CD8-positive, alpha-beta memory T cell (primary cell): ENCODE measurements at regions not wholly inside any gene's neighbourhood (a gene's known extent, or its start where the extent isn't known, plus 50 kb on each side); places are given as distances from the start of the nearest gene placed in this dataset.

ENCODE experiments used
- CTCF ChIA-PET: fragments of 350-600 bp; sonication (Branson Sonifier 250); formaldehyde crosslinking; loops from one replicate; lab custom pipeline; 2021; ENCODE audit warnings: antibody characterized with exemption; lab: Charles Lee
- POLR2A ChIA-PET: fragments of 350-600 bp; sonication (Branson Sonifier 250); formaldehyde crosslinking; loops from one replicate; lab custom pipeline; 2021; ENCODE audit warnings: antibody characterized with exemption; lab: Charles Lee
- DNase-seq, 5 donors: peaks; one replicate each; pipeline versions ENCODE4 v3.0.0 to v3.0.0-alpha.2; 2020 to 2022; ENCODE audit warnings: mixed read lengths in 1 of 5
- H3K27ac ChIP-seq: one replicate; pipeline ENCODE4 v1.7.0; 2013; ENCODE audit warnings: low read depth, mild to moderate bottlenecking, low read length, moderate library complexity
- H3K27me3 ChIP-seq: 2 replicates; pipeline ENCODE4 v1.7.0; 2013; ENCODE audit warnings: low read length, mild to moderate bottlenecking; ENCODE audit not compliant: insufficient read depth, poor library complexity, severe bottlenecking
- H3K36me3 ChIP-seq: 2 replicates; pipeline ENCODE4 v1.7.0; 2013; ENCODE audit warnings: mild to moderate bottlenecking, low read length, moderate library complexity; ENCODE audit not compliant: insufficient read depth
- H3K4me1 ChIP-seq: 2 replicates; pipeline ENCODE4 v1.7.0; 2013; ENCODE audit warnings: mild to moderate bottlenecking, low read length, moderate library complexity; ENCODE audit not compliant: insufficient read depth
- H3K4me3 ChIP-seq: 2 replicates; pipeline ENCODE4 v1.7.0; 2013; ENCODE audit warnings: mild to moderate bottlenecking, low read length
- H3K9me3 ChIP-seq: 2 replicates; pipeline ENCODE4 v1.7.0; 2013; ENCODE audit warnings: mild to moderate bottlenecking, low read length
- H3K27ac Mint-ChIP-seq, 8 donors: one replicate each; pipeline ENCODE4 v1.8.0; 2020 to 2021; ENCODE audit warnings: mixed read lengths in 8 of 8, mild to moderate bottlenecking in 6 of 8, inconsistent platforms in 3 of 8, moderate library complexity in 3 of 8
- H3K27me3 Mint-ChIP-seq, 2 donors: one replicate each; pipeline ENCODE4 v1.8.0; 2020 to 2021; ENCODE audit warnings: mixed read lengths in 2 of 2, mild to moderate bottlenecking in 1 of 2, moderate library complexity in 1 of 2
- H3K36me3 Mint-ChIP-seq, 3 donors: one replicate each; pipeline ENCODE4 v1.8.0; 2020 to 2021; ENCODE audit warnings: mixed read lengths in 3 of 3, inconsistent platforms in 1 of 3, mild to moderate bottlenecking in 1 of 3
- H3K4me1 Mint-ChIP-seq, 3 donors: one replicate each; pipeline ENCODE4 v1.8.0; 2020 to 2021; ENCODE audit warnings: mixed read lengths in 3 of 3, inconsistent platforms in 1 of 3, mild to moderate bottlenecking in 1 of 3
- H3K4me3 Mint-ChIP-seq, 7 donors: one replicate each; pipeline ENCODE4 v1.8.0; 2020 to 2021; ENCODE audit warnings: mixed read lengths in 7 of 7, mild to moderate bottlenecking in 6 of 7, moderate library complexity in 4 of 7, inconsistent platforms in 2 of 7
- H3K9me3 Mint-ChIP-seq, 5 donors: one replicate each; pipeline ENCODE4 v1.8.0; 2020 to 2022; ENCODE audit warnings: mixed read lengths in 5 of 5, mild to moderate bottlenecking in 3 of 5, moderate library complexity in 2 of 5, inconsistent platforms in 1 of 5

DNA sequence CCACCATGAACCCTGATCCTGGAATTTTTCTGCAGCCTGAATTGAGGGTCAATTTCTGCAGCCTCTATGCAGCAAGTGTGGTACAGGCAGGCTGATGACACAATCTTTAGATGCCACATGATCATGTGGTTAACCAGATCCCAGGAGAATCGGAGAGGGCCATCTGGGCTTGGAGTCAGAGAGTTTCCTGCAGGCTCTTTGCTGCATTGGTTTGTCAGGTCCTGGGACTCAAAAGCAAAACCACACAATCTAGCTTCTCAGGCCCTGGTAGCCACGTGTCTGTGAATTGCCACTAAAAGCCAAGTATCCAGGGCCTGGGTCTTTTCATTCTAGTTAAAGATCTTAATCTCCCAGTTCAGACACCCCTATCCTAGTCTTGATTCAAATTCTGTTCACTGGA, 464.5 kb downstream of the BCOR start:
- Histone ChIP-seq H3K27ac (no peak overlapping the region), H3K9me3 (no peaks in the 10 kb centered on the region), H3K4me3 (no peak overlapping the region), H3K4me1 (no peaks in the 10 kb centered on the region), H3K27me3 (no peaks in the 10 kb centered on the region), H3K36me3 (no peaks in the 10 kb centered on the region)
- ChIA-PET POLR2A (no interaction called here), CTCF (no interaction called here)
- Mint-ChIP-seq H3K27ac (no peak overlapping the region), H3K27me3 (peaks cover 0 to 7% of the 10 kb centered on the region in 2 donors), H3K4me1 (no peaks in the 10 kb centered on the region), H3K9me3 (no peaks in the 10 kb centered on the region), H3K36me3 (no peaks in the 10 kb centered on the region), H3K4me3 (no peak overlapping the region)
- no peak for DNase-seq

GRCh38 chrX:39636481-39636880, 461.3 kb downstream of the BCOR start:
- peaks cover 0 to 3% of the 10 kb centered on the region in 2 donors for H3K27me3 Mint-ChIP-seq
- no peaks in the 10 kb centered on the region for H3K4me1 ChIP-seq
- DNase-seq, result no peak
- H3K36me3 Mint-ChIP-seq, result no peaks in the 10 kb centered on the region
- H3K4me1 Mint-ChIP-seq, result no peaks in the 10 kb centered on the region
- H3K27me3 ChIP-seq, result no peaks in the 10 kb centered on the region
- no peak overlapping the region for H3K27ac ChIP-seq
- ChIA-PET POLR2A (no interaction called here), CTCF (no interaction called here)
- no peak overlapping the region for H3K27ac Mint-ChIP-seq
- H3K9me3 ChIP-seq, result no peaks in the 10 kb centered on the region
- no peaks in the 10 kb centered on the region for H3K9me3 Mint-ChIP-seq
- H3K36me3 ChIP-seq, result no peaks in the 10 kb centered on the region
- no peak overlapping the region for H3K4me3 Mint-ChIP-seq
- H3K4me3 ChIP-seq, result no peak overlapping the region

- H3K4me3 Mint-ChIP-seq, result no peak overlapping the region
- no peaks in the 10 kb centered on the region for H3K4me1 Mint-ChIP-seq
- DNase-seq, result no peak
- H3K27me3 Mint-ChIP-seq, result peaks cover 6 to 8% of the 10 kb centered on the region in 2 donors
- POLR2A ChIA-PET, result no interaction called here
- H3K9me3 Mint-ChIP-seq, result no peaks in the 10 kb centered on the region
- CTCF ChIA-PET, result no interaction called here
- Histone ChIP-seq H3K27ac (no peak overlapping the region), H3K9me3 (no peaks in the 10 kb centered on the region), H3K4me3 (no peak overlapping the region), H3K27me3 (no peaks in the 10 kb centered on the region), H3K4me1 (no peaks in the 10 kb centered on the region), H3K36me3 (no peaks in the 10 kb centered on the region)
- H3K27ac Mint-ChIP-seq, result peak overlapping the region in 1 of 8 donors; percentile 12
- H3K36me3 Mint-ChIP-seq, result no peaks in the 10 kb centered on the region
Measured at GRCh38 chrX:39638526-39638925, 459.2 kb downstream of the BCOR start.

DNA sequence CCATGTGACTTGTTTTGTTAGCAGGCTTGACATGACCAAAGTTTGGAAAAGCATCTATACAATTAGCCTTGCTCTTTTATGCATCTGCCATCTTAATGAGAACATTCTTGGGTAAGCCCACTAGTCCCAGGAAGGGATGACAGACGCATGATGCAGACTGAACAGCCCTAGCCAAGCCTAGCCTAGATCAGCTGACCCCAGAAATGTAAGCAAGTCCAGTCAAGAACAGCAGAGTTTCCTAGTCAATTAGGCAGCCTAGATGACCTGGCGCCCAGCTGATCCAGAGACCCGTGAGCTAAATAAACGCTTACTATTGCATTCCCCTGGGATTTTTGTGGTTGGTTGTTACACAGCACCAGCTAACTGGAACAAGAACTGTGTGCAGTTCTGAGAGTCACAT, 457.9 kb downstream of the BCOR start:
- Histone ChIP-seq H3K9me3 (no peaks in the 10 kb centered on the region), H3K36me3 (no peaks in the 10 kb centered on the region), H3K27me3 (no peaks in the 10 kb centered on the region), H3K27ac (no peak overlapping the region), H3K4me1 (no peaks in the 10 kb centered on the region), H3K4me3 (no peak overlapping the region)
- no peaks in the 10 kb centered on the region for H3K36me3 Mint-ChIP-seq
- ChIA-PET POLR2A (no interaction called here), CTCF (no interaction called here)
- no peak for DNase-seq
- no peaks in the 10 kb centered on the region for H3K9me3 Mint-ChIP-seq
- H3K4me1 Mint-ChIP-seq, result no peaks in the 10 kb centered on the region
- H3K4me3 Mint-ChIP-seq, result no peak overlapping the region
- no peak overlapping the region for H3K27ac Mint-ChIP-seq
- peaks cover 6 to 8% of the 10 kb centered on the region in 2 donors for H3K27me3 Mint-ChIP-seq

DNA sequence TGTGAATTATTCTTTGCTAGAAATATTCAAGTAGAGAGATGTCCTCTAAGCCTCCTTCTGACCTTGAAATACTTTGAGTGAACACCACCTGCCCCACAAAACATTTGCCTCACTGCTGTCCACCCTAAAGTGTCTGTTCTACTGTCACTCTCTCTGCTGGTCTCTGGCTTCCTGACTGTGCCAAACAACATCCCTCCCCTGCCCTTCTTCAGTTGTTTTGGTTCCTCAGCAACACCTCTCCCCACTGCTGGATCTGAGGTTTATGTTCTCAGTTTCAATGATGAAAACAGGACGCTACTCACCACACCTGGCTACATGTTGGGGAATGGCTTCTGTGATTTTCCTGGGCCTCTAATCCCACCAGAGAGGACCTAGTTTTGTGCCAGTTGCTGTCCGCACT, 456.9 kb downstream of the BCOR start:
- ChIA-PET CTCF (no interaction called here), POLR2A (interaction anchor here (0.6 kb wide), 1 partner anchor 530 kb away, joined by 3 read pairs; no protein-coding TSS in a partner anchor)
- Mint-ChIP-seq H3K4me1 (no peaks in the 10 kb centered on the region), H3K36me3 (no peaks in the 10 kb centered on the region), H3K9me3 (no peaks in the 10 kb centered on the region), H3K4me3 (no peak overlapping the region), H3K27ac (no peak overlapping the region), H3K27me3 (peaks cover 6 to 8% of the 10 kb centered on the region in 2 donors)
- Histone ChIP-seq H3K27me3 (no peaks in the 10 kb centered on the region), H3K4me3 (no peak overlapping the region), H3K9me3 (no peaks in the 10 kb centered on the region), H3K27ac (no peak overlapping the region), H3K4me1 (no peaks in the 10 kb centered on the region), H3K36me3 (no peaks in the 10 kb centered on the region)
- DNase-seq, result no peak

DNA sequence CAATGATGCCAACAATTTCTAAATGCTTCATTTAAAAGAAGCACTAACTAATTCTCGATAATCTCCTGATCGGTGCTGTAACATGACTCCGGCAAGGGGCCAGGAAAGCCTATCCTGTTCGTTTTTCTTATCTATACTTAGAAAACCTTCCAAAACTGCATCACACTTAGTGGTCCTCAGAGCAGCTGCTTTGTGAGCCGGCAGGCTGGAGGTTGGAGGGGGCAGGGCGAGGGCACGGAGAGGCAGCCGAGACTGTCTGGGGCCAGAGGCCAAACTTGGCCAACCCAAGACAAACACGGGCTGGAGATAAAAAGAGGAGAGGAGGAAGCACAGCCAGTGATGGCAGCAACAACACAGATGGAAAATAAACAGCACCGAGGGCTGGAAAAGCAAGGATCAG, 455.7 kb downstream of the BCOR start:
- Histone ChIP-seq H3K27me3 (no peaks in the 10 kb centered on the region), H3K36me3 (no peaks in the 10 kb centered on the region), H3K27ac (no peak overlapping the region), H3K4me3 (no peak overlapping the region), H3K4me1 (no peaks in the 10 kb centered on the region), H3K9me3 (no peaks in the 10 kb centered on the region)
- H3K4me1 Mint-ChIP-seq, result no peaks in the 10 kb centered on the region
- H3K9me3 Mint-ChIP-seq, result peaks cover 0 to 1% (median 0%) of the 10 kb centered on the region in 5 donors
- H3K36me3 Mint-ChIP-seq, result no peaks in the 10 kb centered on the region
- ChIA-PET CTCF (no interaction called here), POLR2A (no interaction called here)
- no peak for DNase-seq
- H3K27me3 Mint-ChIP-seq, result peaks cover 6 to 9% of the 10 kb centered on the region in 2 donors
- H3K27ac Mint-ChIP-seq, result no peak overlapping the region
- H3K4me3 Mint-ChIP-seq, result no peak overlapping the region

DNA sequence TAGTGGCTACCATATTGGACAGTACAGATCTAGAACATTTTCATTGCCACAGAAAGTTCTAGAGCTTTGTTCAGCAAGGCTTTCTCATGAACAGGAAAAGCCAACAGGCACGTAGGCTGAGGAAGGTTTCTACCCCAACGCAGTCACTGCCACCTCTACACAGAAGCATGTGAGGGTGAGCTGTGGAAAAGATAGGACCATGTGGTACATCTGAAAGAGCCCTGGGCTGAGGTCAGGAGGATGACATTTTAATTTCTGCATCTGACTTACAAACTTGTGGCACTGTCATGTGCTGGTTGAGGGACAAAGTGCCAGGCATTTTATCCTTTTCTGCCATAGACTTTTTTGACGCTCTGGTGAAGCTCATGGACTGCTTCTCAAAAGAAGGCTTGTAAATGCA, 454.2 kb downstream of the BCOR start:
- Histone ChIP-seq H3K36me3 (no peaks in the 10 kb centered on the region), H3K27me3 (no peaks in the 10 kb centered on the region), H3K9me3 (no peaks in the 10 kb centered on the region), H3K4me1 (no peaks in the 10 kb centered on the region), H3K27ac (no peak overlapping the region), H3K4me3 (no peak overlapping the region)
- Mint-ChIP-seq H3K27ac (no peak overlapping the region), H3K27me3 (peaks cover 6 to 12% of the 10 kb centered on the region in 2 donors), H3K36me3 (no peaks in the 10 kb centered on the region), H3K4me1 (no peaks in the 10 kb centered on the region), H3K9me3 (peaks cover 0 to 1% (median 0%) of the 10 kb centered on the region in 5 donors), H3K4me3 (no peak overlapping the region)
- ChIA-PET CTCF (no interaction called here), POLR2A (no interaction called here)
- no peak for DNase-seq

- Mint-ChIP-seq H3K27ac (no peak overlapping the region), H3K9me3 (peaks cover 0 to 1% (median 0%) of the 10 kb centered on the region in 5 donors), H3K36me3 (no peaks in the 10 kb centered on the region), H3K4me1 (no peaks in the 10 kb centered on the region), H3K4me3 (no peak overlapping the region), H3K27me3 (peaks cover 6 to 12% of the 10 kb centered on the region in 2 donors)
- H3K9me3 ChIP-seq, result no peaks in the 10 kb centered on the region
- DNase-seq, result no peak
- no peaks in the 10 kb centered on the region for H3K27me3 ChIP-seq
- H3K36me3 ChIP-seq, result no peaks in the 10 kb centered on the region
- no peaks in the 10 kb centered on the region for H3K4me1 ChIP-seq
- H3K27ac ChIP-seq, result no peak overlapping the region
- H3K4me3 ChIP-seq, result no peak overlapping the region
- ChIA-PET CTCF (no interaction called here), POLR2A (no interaction called here)
Measured at GRCh38 chrX:39645178-39645895, 452.4 kb downstream of the BCOR start.
